ENCODE measurements at regions not wholly inside any gene's neighbourhood (a gene's known extent, or its start where the extent isn't known, plus 50 kb on each side); places are given as distances from the start of the nearest gene placed in this dataset.

DNA sequence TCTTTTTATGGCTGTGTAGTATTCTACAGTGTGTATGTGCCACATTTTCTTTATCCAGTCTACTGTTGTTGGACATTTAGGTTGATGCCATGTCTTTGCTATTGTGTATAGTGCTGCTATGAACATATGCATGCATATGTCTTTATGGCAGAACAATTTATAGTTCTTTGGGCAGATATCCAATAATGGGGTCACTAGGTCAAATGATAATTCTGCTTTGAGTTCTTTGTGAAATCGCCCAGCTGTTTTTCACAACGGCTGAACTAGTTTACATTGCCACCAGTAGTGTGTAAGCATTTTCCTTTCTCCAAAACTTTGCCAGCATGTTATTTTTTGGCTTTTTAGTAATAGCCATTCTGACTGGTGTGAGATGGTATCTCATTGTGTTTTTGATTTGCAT is 214.8 kb upstream of the TMEM229A start:
- CTCF ChIA-PET (ENCODE audit: partially characterized antibody): no interaction called here

More for the DNA sequence above, 214.8 kb upstream of the TMEM229A start:
- Histone ChIP-seq H2BK5ac (ENCODE audit: low read depth, low read length) (no peak overlapping the region), H4K20me1 (replicated peaks in 1 of 2; ENCODE audit: control insufficient read depth in 1 of 2, insufficient read depth in 2 of 2, low read length in 2 of 2) (no peaks in the 10 kb centered on the region), H3K4me2 (ENCODE audit: insufficient read depth in 1 of 2, low read depth in 2 of 2, low read length in 2 of 2) (no peak overlapping the region), H4K5ac (ENCODE audit: insufficient read length, low read depth, low read length) (no peak overlapping the region), H2BK15ac (ENCODE audit: low read length) (no peak overlapping the region), H3K27ac (ENCODE audit: low read depth, low read length) (no peak overlapping the region), H3K27me3 (replicated peaks in 1 of 4; ENCODE audit: control insufficient read depth in 3 of 4, extremely low read depth in 1 of 4, insufficient read depth in 3 of 4, low read length in 3 of 4) (no peaks in the 10 kb centered on the region), H2BK12ac (ENCODE audit: low read depth, low read length) (no peak overlapping the region), H3K36me3 (ENCODE audit: control insufficient read depth in 2 of 4, insufficient read depth in 4 of 4, low read length in 3 of 4) (no peaks in the 10 kb centered on the region), H4K8ac (ENCODE audit: extremely low read depth, insufficient read depth, low read length) (no peak overlapping the region), H3K9ac (replicated peaks in 1 of 4; ENCODE audit: extremely low read depth in 1 of 4, low read depth in 3 of 4, low read length in 3 of 4) (no peak overlapping the region), H3K23me2 (ENCODE audit: low read depth, low read length) (no peaks in the 10 kb centered on the region), H3K79me2 (ENCODE audit: control insufficient read depth in 1 of 2, insufficient read depth in 2 of 2, low read length in 2 of 2) (no peaks in the 10 kb centered on the region), H3K4ac (replicated peaks; ENCODE audit: insufficient read length, low read depth, low read length) (no peak overlapping the region), H3K4me1 (replicated peaks in 1 of 4; ENCODE audit: control insufficient read depth in 3 of 4, insufficient read depth in 4 of 4, low read length in 3 of 4) (no peaks in the 10 kb centered on the region; a peak in 1 of 7 replicates), H2AFZ (ENCODE audit: low read length) (no peak overlapping the region), H3K23ac (ENCODE audit: insufficient read length) (no peak overlapping the region), H3K9me3 (ENCODE audit: insufficient read depth in 2 of 2, low read depth in 1 of 2, low read length in 1 of 2) (no peaks in the 10 kb centered on the region), H3K18ac (ENCODE audit: extremely low read depth, low read length) (no peak overlapping the region), H3K79me1 (ENCODE audit: low read depth, low read length) (no peaks in the 10 kb centered on the region), H3K56ac (replicated peaks; ENCODE audit: insufficient read length, low read depth, low read length) (no peak overlapping the region), H3K4me3 (ENCODE audit: extremely low read depth in 1 of 4, insufficient read depth in 2 of 4, low read depth in 3 of 4, low read length in 4 of 4) (no peak overlapping the region), H4K91ac (replicated peaks; ENCODE audit: insufficient read length, low read length) (no peak overlapping the region), H2BK20ac (ENCODE audit: low read length) (no peak overlapping the region), H3K14ac (ENCODE audit: insufficient read length) (no peak overlapping the region), H2AK5ac (ENCODE audit: low read depth, low read length) (no peak overlapping the region), H2BK120ac (replicated peaks; ENCODE audit: low read depth, low read length) (no peak overlapping the region)
- DNase-seq (ENCODE audit: low read depth in 1 of 2, low spot score in 2 of 2) (no peak), FAIRE-seq (no peak)
- TF ChIP-seq RBBP5 (IDR thresholded peaks at IDR 0.05; ENCODE audit: borderline replicate concordance, low read depth, low read length): no peak
- TF ChIP-seq POLR2A (IDR thresholded peaks at IDR 0.05; ENCODE audit: control extremely low read depth in 1 of 2, low read depth in 2 of 2, low read length in 2 of 2): no peak
- TF ChIP-seq BRCA1 (IDR thresholded peaks at IDR 0.05; ENCODE audit: low read depth, low read length): no peak
- no peak for TF ChIP-seq CBX5 (IDR thresholded peaks at IDR 0.05; ENCODE audit: low read depth, low read length)
- POLR2A ChIA-PET (ENCODE audit: partially characterized antibody): no interaction called here
- WGBS, 2 experiments (ENCODE audit: extremely low coverage in 1 of 2, insufficient coverage in 1 of 2, insufficient read length in 1 of 2, insufficient replicate concordance in 2 of 2, low coverage in 1 of 2, low lambda C conversion rate in 2 of 2, missing lambda C conversion rate in 1 of 2): 44% methylated on average over 2 of the region's 2 CpGs; no CpG with 5 or more reads in 1 of the 2 experiments
